Neuronal stem cell (in vitro differentiated cells): ENCODE measurements at regions not wholly inside any gene's neighbourhood (a gene's known extent, or its start where the extent isn't known, plus 50 kb on each side); places are given as distances from the start of the nearest gene placed in this dataset.

Experiments
- DNase-seq: peaks from one replicate; pipeline ENCODE4 v3.0.0-alpha.2; 2013; ENCODE audit warnings: low spot score
- H2AFZ ChIP-seq: one replicate; pipeline ENCODE4 v1.6.1; 2013; ENCODE audit warnings: mild to moderate bottlenecking, low read length, inconsistent platforms
- H2AK5ac ChIP-seq: 2 replicates; pipeline ENCODE4 v1.6.1; 2013; ENCODE audit warnings: low read depth, mild to moderate bottlenecking, inconsistent platforms, low read length, moderate library complexity, mixed read lengths
- H2BK120ac ChIP-seq: 2 replicates; pipeline ENCODE4 v1.6.1; 2013; ENCODE audit warnings: low read depth, mild to moderate bottlenecking, inconsistent platforms, low read length, moderate library complexity, mixed read lengths
- H2BK12ac ChIP-seq: one replicate; pipeline ENCODE4 v1.6.1; 2013; ENCODE audit warnings: low read length, inconsistent platforms
- H2BK15ac ChIP-seq: 2 replicates; pipeline ENCODE4 v1.6.1; 2013; ENCODE audit warnings: mild to moderate bottlenecking, low read length, inconsistent platforms, mixed read lengths
- H2BK5ac ChIP-seq: one replicate; pipeline ENCODE4 v1.6.1; 2013; ENCODE audit warnings: inconsistent platforms, mild to moderate bottlenecking, low read length, moderate library complexity
- H3K14ac ChIP-seq: one replicate; pipeline ENCODE4 v1.6.1; 2013; ENCODE audit warnings: low read length, inconsistent platforms
- H3K18ac ChIP-seq: 2 replicates; pipeline ENCODE4 v1.6.1; 2013; ENCODE audit warnings: low read length, inconsistent platforms
- H3K23ac ChIP-seq: 2 replicates; pipeline ENCODE4 v1.6.1; 2013; ENCODE audit warnings: low read depth, mild to moderate bottlenecking, mixed read lengths, low read length, inconsistent platforms; ENCODE audit not compliant: poor library complexity
- H3K27ac ChIP-seq: replicated peaks from 3 replicates; pipeline ENCODE4 v1.5.1; 2013; ENCODE audit warnings: low read length, inconsistent platforms
- H3K27me3 ChIP-seq, 3 experiments: 2 replicates each; pipeline ENCODE4 v1.6.1; 2013; ENCODE audit warnings: low read length in 3 of 3, mild to moderate bottlenecking in 2 of 3, inconsistent platforms in 1 of 3, low read depth in 1 of 3, mixed read lengths in 1 of 3, moderate library complexity in 1 of 3; ENCODE audit not compliant: control insufficient read depth in 3 of 3, insufficient read depth in 3 of 3
- H3K36me3 ChIP-seq, 2 donors: replicated peaks in 1 of 2; 2 replicates each; pipeline ENCODE4 v1.6.1; 2013; ENCODE audit warnings: low read length in 2 of 2; ENCODE audit not compliant: control insufficient read depth in 2 of 2, insufficient read depth in 2 of 2
- H3K4ac ChIP-seq: 2 replicates; pipeline ENCODE4 v1.6.1; 2013; ENCODE audit warnings: inconsistent platforms, mild to moderate bottlenecking, low read length, moderate library complexity
- H3K4me1 ChIP-seq, 2 donors: 1 replicate in 1 of 2; 2 replicates in 1 of 2; pipeline ENCODE4 v1.6.1; 2013; ENCODE audit warnings: low read length in 2 of 2, low read depth in 1 of 2; ENCODE audit not compliant: control insufficient read depth in 2 of 2, insufficient read depth in 1 of 2
- H3K4me2 ChIP-seq: one replicate; pipeline ENCODE4 v1.6.1; 2013; ENCODE audit warnings: mild to moderate bottlenecking, low read length, inconsistent platforms; ENCODE audit not compliant: insufficient read depth, poor library complexity, severe bottlenecking
- H3K4me3 ChIP-seq, 2 donors: 2 replicates each; pipeline ENCODE4 v1.5.1; 2013; ENCODE audit warnings: low read length in 2 of 2, mild to moderate bottlenecking in 2 of 2, inconsistent platforms in 1 of 2, moderate library complexity in 1 of 2
- H3K79me1 ChIP-seq: one replicate; pipeline ENCODE4 v1.6.1; 2013; ENCODE audit warnings: low read depth, mild to moderate bottlenecking, inconsistent platforms, low read length, moderate library complexity
- H3K9ac ChIP-seq: one replicate; pipeline ENCODE4 v1.6.1; 2013; ENCODE audit warnings: mild to moderate bottlenecking, low read depth, low read length, inconsistent platforms; ENCODE audit not compliant: poor library complexity
- H3K9me3 ChIP-seq, 2 donors: replicated peaks in 1 of 2; 2 replicates each; pipeline versions ENCODE3 to v1.6.1; 2013; ENCODE audit warnings: low read length in 2 of 2, mild to moderate bottlenecking in 2 of 2, inconsistent platforms in 1 of 2, low read depth in 1 of 2, mixed read lengths in 1 of 2, moderate library complexity in 1 of 2; ENCODE audit not compliant: control insufficient read depth in 2 of 2, insufficient read depth in 1 of 2
- H4K8ac ChIP-seq: one replicate; pipeline ENCODE4 v1.6.1; 2013; ENCODE audit warnings: low read depth, mild to moderate bottlenecking, inconsistent platforms, low read length, moderate library complexity
- H4K91ac ChIP-seq: one replicate; pipeline ENCODE4 v1.6.1; 2013; ENCODE audit warnings: low read length, low read depth, mild to moderate bottlenecking, inconsistent platforms; ENCODE audit not compliant: poor library complexity
- WGBS, 2 donors: extraction: QIAGEN DNeasy Blood & Tissue Kit; methylation state at CpG; one replicate each; pipeline ENCODE4 v1.1.7; 2013; ENCODE audit warnings: missing lambda C conversion rate in 2 of 2, mixed read lengths in 1 of 2; ENCODE audit not compliant: insufficient read length in 2 of 2, insufficient replicate concordance in 1 of 2; ENCODE audit errors: extremely low coverage in 2 of 2; 5-methylcytosine and 5-hydroxymethylcytosine counted together

DNA sequence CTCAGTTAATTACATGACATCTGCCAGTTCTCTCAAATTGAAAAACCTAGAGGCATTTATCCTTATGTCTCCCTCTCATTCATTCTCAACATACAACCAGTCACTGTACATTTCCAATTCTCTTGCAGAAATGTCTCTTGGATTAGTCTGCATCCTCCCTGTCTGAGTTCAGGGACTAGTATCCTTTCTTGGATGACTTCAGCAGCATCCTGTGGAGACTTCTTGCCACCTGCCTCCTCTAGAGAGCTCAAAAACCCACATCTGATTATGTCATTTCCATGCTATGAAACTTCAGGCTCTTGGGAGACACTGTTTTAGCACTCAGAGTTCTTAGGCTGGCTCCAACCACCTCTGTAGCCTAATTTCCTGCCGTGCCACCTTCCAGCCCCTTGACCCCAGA, 515.1 kb upstream of the DIPK2B start:
- no peak for DNase-seq
- no peak overlapping the region for H3K14ac ChIP-seq
- no peaks in the 10 kb centered on the region for H3K79me1 ChIP-seq
- no peak overlapping the region for H3K18ac ChIP-seq
- no peak overlapping the region for H2BK120ac ChIP-seq
- no peak overlapping the region for H2BK12ac ChIP-seq
- H2AFZ ChIP-seq, result no peak overlapping the region
- no peak overlapping the region for H3K4me2 ChIP-seq
- H3K9ac ChIP-seq, result no peak overlapping the region
- H3K36me3 ChIP-seq, result no peaks in the 10 kb centered on the region
- no peaks in the 10 kb centered on the region for H3K27me3 ChIP-seq
- no peak overlapping the region for H4K91ac ChIP-seq
- H2AK5ac ChIP-seq, result no peak overlapping the region
- peaks cover 0 to 9% of the 10 kb centered on the region in 2 donors for H3K4me1 ChIP-seq
- no peak overlapping the region for H3K27ac ChIP-seq
- WGBS, 2 donors, result no CpG with 5 or more reads among the region's 1 CpG
- no peak overlapping the region for H2BK15ac ChIP-seq
- no peak overlapping the region for H3K23ac ChIP-seq
- no peaks in the 10 kb centered on the region for H3K9me3 ChIP-seq
- no peak overlapping the region for H4K8ac ChIP-seq
- H3K4ac ChIP-seq, result no peak overlapping the region
- H2BK5ac ChIP-seq, result no peak overlapping the region
- H3K4me3 ChIP-seq, result no peak overlapping the region

DNA sequence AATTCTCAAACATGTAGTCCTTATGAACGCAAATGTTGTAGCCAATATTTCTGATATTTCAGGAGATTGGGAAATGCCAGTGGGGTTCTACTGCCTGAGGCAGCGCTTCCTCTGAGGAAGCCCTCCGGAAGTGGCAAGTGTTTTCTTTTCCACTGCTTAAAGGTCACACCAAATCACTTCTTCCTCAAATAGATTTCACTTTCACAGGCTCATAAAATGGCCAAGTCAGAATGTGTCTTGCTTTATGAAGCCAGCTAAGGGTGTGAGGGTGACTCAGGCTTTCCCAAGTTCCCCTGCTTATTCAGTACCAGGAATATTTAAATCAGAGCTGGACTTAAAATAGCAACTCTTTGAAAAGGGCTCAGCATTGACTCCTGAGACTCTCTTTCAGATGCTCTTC, 514.2 kb upstream of the DIPK2B start:
- Histone ChIP-seq H3K79me1 (no peaks in the 10 kb centered on the region), H2AK5ac (no peak overlapping the region), H2BK120ac (no peak overlapping the region), H3K9ac (no peak overlapping the region), H2AFZ (no peak overlapping the region), H2BK15ac (no peak overlapping the region), H3K4me1 (peaks cover 0 to 9% of the 10 kb centered on the region in 2 donors), H3K4me3 (no peak overlapping the region), H3K27me3 (no peaks in the 10 kb centered on the region), H3K18ac (no peak overlapping the region), H3K9me3 (no peaks in the 10 kb centered on the region), H2BK12ac (no peak overlapping the region), H3K14ac (no peak overlapping the region), H4K8ac (no peak overlapping the region), H2BK5ac (no peak overlapping the region), H4K91ac (no peak overlapping the region), H3K23ac (no peak overlapping the region), H3K4me2 (no peak overlapping the region), H3K36me3 (no peaks in the 10 kb centered on the region), H3K4ac (no peak overlapping the region), H3K27ac (no peak overlapping the region)
- WGBS, 2 donors, result no CpG with 5 or more reads among the region's 3 CpGs
- no peak for DNase-seq

DNA sequence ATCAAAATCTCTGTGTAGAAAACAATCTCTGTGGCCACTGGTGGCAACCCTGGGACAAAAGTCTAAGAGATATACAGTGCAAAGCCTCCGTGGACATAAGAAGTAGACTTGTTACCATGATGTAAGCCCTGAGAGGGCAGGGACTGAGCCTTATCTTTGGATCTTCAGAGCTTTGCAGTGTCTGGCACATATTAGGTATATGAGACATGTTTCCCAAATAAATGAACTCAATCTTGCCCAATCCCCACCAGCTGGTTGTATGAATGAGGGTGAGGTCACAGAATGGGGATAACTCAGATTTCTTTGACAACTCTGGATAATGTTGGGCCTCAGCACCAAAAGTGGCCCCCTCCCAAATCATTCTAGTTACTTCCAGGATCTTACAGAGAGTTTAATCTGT, 511.4 kb upstream of the DIPK2B start:
- Histone ChIP-seq H2BK5ac (no peak overlapping the region), H2BK15ac (no peak overlapping the region), H3K4me3 (no peak overlapping the region), H3K27me3 (no peaks in the 10 kb centered on the region), H3K27ac (no peak overlapping the region), H3K4me1 (peaks cover 0 to 9% of the 10 kb centered on the region in 2 donors), H3K36me3 (no peaks in the 10 kb centered on the region), H2BK120ac (no peak overlapping the region), H3K18ac (no peak overlapping the region), H3K9me3 (no peaks in the 10 kb centered on the region), H2BK12ac (no peak overlapping the region), H2AK5ac (no peak overlapping the region), H2AFZ (no peak overlapping the region), H3K9ac (no peak overlapping the region), H3K23ac (no peak overlapping the region), H3K14ac (no peak overlapping the region), H3K4me2 (no peak overlapping the region), H3K79me1 (no peaks in the 10 kb centered on the region), H4K91ac (no peak overlapping the region), H4K8ac (no peak overlapping the region), H3K4ac (no peak overlapping the region)
- no CpG with 5 or more reads among the region's 1 CpG for WGBS, 2 donors
- no peak for DNase-seq

DNA sequence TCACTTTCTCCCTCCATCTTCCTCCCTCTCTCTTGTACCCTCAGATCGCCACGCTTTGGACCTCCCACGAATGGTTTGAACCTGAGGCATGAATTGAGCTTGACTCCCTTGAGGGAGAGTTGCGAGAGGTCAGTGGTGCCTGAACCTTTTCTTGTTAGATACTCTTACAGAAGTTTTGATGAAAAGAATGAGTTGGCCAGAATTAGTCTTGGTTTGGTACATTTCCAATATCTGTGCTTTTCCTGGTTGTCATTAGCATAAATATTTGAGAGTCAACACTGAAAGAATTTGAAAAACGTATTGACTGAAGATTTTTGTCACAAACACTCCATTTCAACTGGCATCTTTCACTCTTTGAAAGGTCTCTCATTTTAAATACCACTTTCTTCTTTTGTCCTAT, 510.6 kb upstream of the DIPK2B start:
- H2AFZ ChIP-seq, result peak overlapping the region; percentile 7
- H2BK12ac ChIP-seq, result no peak overlapping the region
- no peak overlapping the region for H3K4me3 ChIP-seq
- H2BK15ac ChIP-seq, result no peak overlapping the region
- DNase-seq, result no peak
- no peaks in the 10 kb centered on the region for H3K79me1 ChIP-seq
- no peaks in the 10 kb centered on the region for H3K9me3 ChIP-seq
- no peak overlapping the region for H4K91ac ChIP-seq
- peaks cover 0 to 9% of the 10 kb centered on the region in 2 donors for H3K4me1 ChIP-seq
- no peak overlapping the region for H4K8ac ChIP-seq
- no peak overlapping the region for H3K14ac ChIP-seq
- no peak overlapping the region for H3K23ac ChIP-seq
- no peaks in the 10 kb centered on the region for H3K27me3 ChIP-seq
- no peak overlapping the region for H2BK120ac ChIP-seq
- no peak overlapping the region for H3K9ac ChIP-seq
- no peak overlapping the region for H3K4me2 ChIP-seq
- WGBS, 2 donors, result no CpG with 5 or more reads among the region's 5 CpGs
- H2BK5ac ChIP-seq, result no peak overlapping the region
- H2AK5ac ChIP-seq, result no peak overlapping the region
- no peak overlapping the region for H3K18ac ChIP-seq
- H3K36me3 ChIP-seq, result no peaks in the 10 kb centered on the region
- no peak overlapping the region for H3K4ac ChIP-seq
- H3K27ac ChIP-seq, result no peak overlapping the region
